DND-41 (cell line): ENCODE measurements at regions not wholly inside any gene's neighbourhood (a gene's known extent, or its start where the extent isn't known, plus 50 kb on each side); places are given as distances from the start of the nearest gene placed in this dataset.

ENCODE experiments used
- ATAC-seq: fragments of 200-7000 bp; cut with Tn5 transposase; 3 replicates; pipeline ENCODE4 v1.9.1; 2021; ENCODE audit warnings: low read depth; ENCODE audit not compliant: insufficient read depth
- DNase-seq: peaks from one replicate; pipeline ENCODE4 v3.0.0-alpha.2; 2020
- H2AFZ ChIP-seq: 2 replicates; pipeline ENCODE4 v1.6.0; 2012; ENCODE audit warnings: low read depth, low read length
- H3K27ac ChIP-seq: 2 replicates; pipeline ENCODE4 v1.5.1; 2012; ENCODE audit warnings: low read length, inconsistent platforms
- H3K27me3 ChIP-seq: fragments of 200-600 bp; sonication (generic); 2 replicates; pipeline ENCODE4 v1.6.0; 2012; ENCODE audit warnings: low read length, mild to moderate bottlenecking, inconsistent platforms; ENCODE audit not compliant: insufficient read depth, poor library complexity
- H3K36me3 ChIP-seq: 2 replicates; pipeline ENCODE4 v1.5.1; 2012; ENCODE audit warnings: low read length, inconsistent platforms; ENCODE audit not compliant: insufficient read depth
- H3K4me1 ChIP-seq: 2 replicates; pipeline ENCODE4 v1.5.1; 2012; ENCODE audit warnings: mild to moderate bottlenecking, low read length; ENCODE audit not compliant: insufficient read depth
- H3K4me2 ChIP-seq: 2 replicates; pipeline ENCODE4 v1.6.0; 2012; ENCODE audit warnings: mild to moderate bottlenecking, moderate library complexity, low read length, inconsistent platforms; ENCODE audit not compliant: insufficient read depth
- H3K4me3 ChIP-seq, 2 experiments: fragments of 200-600 bp in 1 of 2; shearing (Covaris generic) in 1 of 2; 2 replicates each; pipeline ENCODE4 v1.5.1; 2012 to 2016; ENCODE audit warnings: inconsistent platforms in 2 of 2, low read length in 2 of 2, mild to moderate bottlenecking in 2 of 2, low read depth in 1 of 2, moderate library complexity in 1 of 2
- H3K79me2 ChIP-seq: 2 replicates; pipeline ENCODE4 v1.6.0; 2012; ENCODE audit warnings: low read length, inconsistent platforms; ENCODE audit not compliant: insufficient read depth
- H3K9ac ChIP-seq: 2 replicates; pipeline ENCODE4 v1.6.0; 2012; ENCODE audit warnings: low read depth, mild to moderate bottlenecking, inconsistent platforms, low read length, moderate library complexity
- H3K9me3 ChIP-seq: 2 replicates; pipeline ENCODE4 v1.5.1; 2012; ENCODE audit warnings: low read length, moderate library complexity, mild to moderate bottlenecking, inconsistent platforms; ENCODE audit not compliant: insufficient read depth, severe bottlenecking
- H4K20me1 ChIP-seq: 2 replicates; pipeline ENCODE4 v1.6.0; 2012; ENCODE audit warnings: low read length; ENCODE audit not compliant: insufficient read depth
- EZH2 ChIP-seq: IDR thresholded peaks from 3 replicates; pipeline ENCODE4 v1.6.1; 2012; ENCODE audit warnings: borderline replicate concordance, low read depth, mild to moderate bottlenecking, moderate library complexity, low read length, inconsistent platforms; ENCODE audit not compliant: severe bottlenecking
- TF ChIP-seq, protein P1 (sequence below): IDR thresholded peaks from 2 replicates; pipeline ENCODE4 v1.5.1; 2012; ENCODE audit warnings: borderline replicate concordance, low read length, moderate library complexity, mild to moderate bottlenecking; ENCODE audit not compliant: poor library complexity, severe bottlenecking; ENCODE audit errors: extremely low read depth

DNA sequence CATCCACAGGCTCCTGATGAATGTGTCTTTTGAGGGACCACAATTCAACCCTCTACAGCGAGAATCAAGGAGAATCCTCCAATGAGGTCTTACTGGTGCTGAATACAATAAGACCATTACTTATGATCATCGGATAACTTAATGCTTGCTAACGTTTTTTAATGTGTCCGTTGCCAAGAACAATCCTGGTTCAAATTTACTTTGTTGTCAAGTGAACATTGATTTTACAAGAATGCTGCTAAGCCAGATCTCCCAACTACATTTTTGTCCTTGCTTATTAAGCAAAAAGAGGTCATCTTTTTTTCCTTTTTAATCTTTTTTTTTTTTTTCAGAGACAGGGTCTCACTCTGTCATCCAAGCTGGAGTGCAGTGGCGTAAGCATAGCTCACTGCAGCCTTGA, 93.7 kb downstream of the THNSL2 start:
- Histone ChIP-seq H3K27ac (no peak overlapping the region), H3K36me3 (no peaks in the 10 kb centered on the region), H3K9ac (no peak overlapping the region), H3K9me3 (no peaks in the 10 kb centered on the region), H3K4me1 (no peaks in the 10 kb centered on the region), H2AFZ (no peak overlapping the region), H4K20me1 (no peaks in the 10 kb centered on the region), H3K27me3 (peaks cover 3% of the 10 kb centered on the region), H3K4me3 (no peak overlapping the region), H3K79me2 (no peaks in the 10 kb centered on the region), H3K4me2 (no peak overlapping the region)
- DNase-seq (no peak), ATAC-seq (no peak)
- TF ChIP-seq, protein P1, sequence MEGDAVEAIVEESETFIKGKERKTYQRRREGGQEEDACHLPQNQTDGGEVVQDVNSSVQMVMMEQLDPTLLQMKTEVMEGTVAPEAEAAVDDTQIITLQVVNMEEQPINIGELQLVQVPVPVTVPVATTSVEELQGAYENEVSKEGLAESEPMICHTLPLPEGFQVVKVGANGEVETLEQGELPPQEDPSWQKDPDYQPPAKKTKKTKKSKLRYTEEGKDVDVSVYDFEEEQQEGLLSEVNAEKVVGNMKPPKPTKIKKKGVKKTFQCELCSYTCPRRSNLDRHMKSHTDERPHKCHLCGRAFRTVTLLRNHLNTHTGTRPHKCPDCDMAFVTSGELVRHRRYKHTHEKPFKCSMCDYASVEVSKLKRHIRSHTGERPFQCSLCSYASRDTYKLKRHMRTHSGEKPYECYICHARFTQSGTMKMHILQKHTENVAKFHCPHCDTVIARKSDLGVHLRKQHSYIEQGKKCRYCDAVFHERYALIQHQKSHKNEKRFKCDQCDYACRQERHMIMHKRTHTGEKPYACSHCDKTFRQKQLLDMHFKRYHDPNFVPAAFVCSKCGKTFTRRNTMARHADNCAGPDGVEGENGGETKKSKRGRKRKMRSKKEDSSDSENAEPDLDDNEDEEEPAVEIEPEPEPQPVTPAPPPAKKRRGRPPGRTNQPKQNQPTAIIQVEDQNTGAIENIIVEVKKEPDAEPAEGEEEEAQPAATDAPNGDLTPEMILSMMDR, result no peak
- TF ChIP-seq EZH2, result no peak

DNA sequence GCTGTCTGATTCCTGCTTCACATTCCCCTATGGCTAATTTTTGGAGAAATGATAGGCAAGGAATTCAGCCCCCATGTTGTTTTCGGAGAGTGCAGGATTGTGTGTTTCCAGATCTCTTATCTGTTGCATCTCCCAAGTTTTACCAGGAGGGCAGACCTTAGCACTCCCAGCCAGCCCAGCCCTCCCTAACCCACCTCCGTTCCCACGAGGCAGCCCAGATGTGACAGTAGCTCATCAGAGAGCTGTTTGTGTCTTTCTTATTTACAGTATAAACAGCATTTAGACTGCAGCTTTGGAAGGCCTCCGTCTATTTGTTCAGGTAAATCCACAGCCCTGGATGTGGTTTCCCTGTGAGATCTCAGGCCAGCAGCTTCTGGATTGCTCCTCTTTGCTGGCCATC, 91.6 kb downstream of the THNSL2 start:
- Histone ChIP-seq H3K27me3 (peaks cover 3% of the 10 kb centered on the region), H3K4me3 (no peak overlapping the region)
- DNase-seq, result no peak

DNA sequence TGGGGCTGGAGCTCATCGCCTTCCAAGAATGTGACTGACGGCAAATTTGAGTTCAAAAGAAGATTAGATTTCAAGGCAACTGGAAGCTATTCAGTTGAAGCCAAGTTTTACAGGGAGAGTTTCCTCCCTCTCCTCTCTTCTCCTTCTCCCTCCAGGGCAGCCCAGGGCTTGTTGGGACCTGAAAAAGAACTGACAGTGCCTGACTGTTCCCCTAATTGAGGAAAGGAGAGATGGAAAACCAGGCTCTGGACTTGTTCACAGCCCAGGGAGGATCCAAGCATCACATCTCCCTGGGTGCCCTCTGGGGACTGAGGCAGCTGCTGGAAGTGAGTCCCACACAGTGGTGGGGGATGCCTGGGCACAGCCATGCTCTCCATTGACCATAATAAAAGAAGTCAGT, 88.1 kb downstream of the THNSL2 start:
- peaks cover 3% of the 10 kb centered on the region for H3K27me3 ChIP-seq
- TF ChIP-seq EZH2, result no peak
- TF ChIP-seq, protein P1, result no peak

More for the DNA sequence above, 91.6 kb downstream of the THNSL2 start:
- H3K36me3 ChIP-seq, result no peaks in the 10 kb centered on the region
- no peak overlapping the region for H3K9ac ChIP-seq
- no peaks in the 10 kb centered on the region for H3K9me3 ChIP-seq
- no peak overlapping the region for H2AFZ ChIP-seq
- H3K79me2 ChIP-seq, result no peaks in the 10 kb centered on the region
- TF ChIP-seq, protein P1, result no peak
- no peak for TF ChIP-seq EZH2
- H4K20me1 ChIP-seq, result no peaks in the 10 kb centered on the region
- ATAC-seq, result no peak
- H3K4me2 ChIP-seq, result no peak overlapping the region
- no peak overlapping the region for H3K27ac ChIP-seq
- no peaks in the 10 kb centered on the region for H3K4me1 ChIP-seq

More for the DNA sequence above, 88.1 kb downstream of the THNSL2 start:
- Histone ChIP-seq H3K9me3 (no peaks in the 10 kb centered on the region), H4K20me1 (no peaks in the 10 kb centered on the region), H3K4me1 (no peaks in the 10 kb centered on the region), H3K9ac (no peak overlapping the region), H3K4me2 (no peak overlapping the region), H3K4me3 (no peak overlapping the region), H3K27ac (no peak overlapping the region), H2AFZ (no peak overlapping the region), H3K36me3 (no peaks in the 10 kb centered on the region), H3K79me2 (no peaks in the 10 kb centered on the region)
- DNase-seq (no peak), ATAC-seq (no peak)
